Endothelial cell of umbilical vein (primary cell): ENCODE measurements at regions not wholly inside any gene's neighbourhood (a gene's known extent, or its start where the extent isn't known, plus 50 kb on each side); places are given as distances from the start of the nearest gene placed in this dataset.

Experiments
- BruUV-seq: library from RNA; stranded (reverse); fragments of 400-500 nt; replicated peaks from 2 replicates; lab custom pipeline; 2021; lab: Mats Ljungman, UMichigan
- CTCF ChIA-PET: fragments of 300-600, 350-600 bp; sonication (Branson Sonifier 250); formaldehyde crosslinking; loops from one replicate; lab custom pipeline; 2021; ENCODE audit warnings: antibody characterized with exemption, inconsistent platforms; lab: Charles Lee
- POLR2A ChIA-PET: fragments of 300-600, 350-600 bp; sonication (Branson Sonifier 250); formaldehyde crosslinking; loops from one replicate; lab custom pipeline; 2021; ENCODE audit warnings: antibody characterized with exemption, inconsistent platforms; lab: Charles Lee
- DNase-seq: peaks from one replicate; pipeline ENCODE4 v3.0.0-alpha.2; 2011; ENCODE audit warnings: low read depth, low spot score
- FAIRE-seq: peaks from 2 replicates; lab custom pipeline; 2011; peaks lifted over from hg19 to GRCh38; lab: Jason Lieb, UNC
- H2AFZ ChIP-seq: 2 replicates; pipeline ENCODE4 v1.6.0; 2012; ENCODE audit warnings: low read depth, low read length, control low read depth, inconsistent platforms
- H3K27ac ChIP-seq: 2 replicates; pipeline ENCODE4 v1.5.1; 2011; ENCODE audit warnings: low read depth, mild to moderate bottlenecking, control low read depth, low read length, moderate library complexity; ENCODE audit not compliant: insufficient read depth
- H3K27me3 ChIP-seq, 2 experiments: 2 replicates each; pipeline versions ENCODE4 v1.6.0 to v1.6.1; 2011; ENCODE audit warnings: low read length in 2 of 2, mixed read lengths in 1 of 2; ENCODE audit not compliant: control insufficient read depth in 2 of 2, insufficient read depth in 2 of 2
- H3K36me3 ChIP-seq, 2 experiments: 2 replicates in 1 of 2; 3 replicates in 1 of 2; pipeline ENCODE4 v1.5.1; 2011; ENCODE audit warnings: low read length in 2 of 2, mild to moderate bottlenecking in 1 of 2, moderate library complexity in 1 of 2; ENCODE audit not compliant: control insufficient read depth in 2 of 2, insufficient read depth in 2 of 2; ENCODE audit errors: extremely low read depth in 1 of 2
- H3K4me1 ChIP-seq: 3 replicates; pipeline ENCODE4 v1.5.1; 2011; ENCODE audit warnings: mild to moderate bottlenecking, low read length; ENCODE audit not compliant: control insufficient read depth, insufficient read depth; ENCODE audit errors: extremely low read depth
- H3K4me2 ChIP-seq: 2 replicates; pipeline ENCODE4 v1.6.1; 2011; ENCODE audit warnings: low read length, control low read depth, mixed read lengths; ENCODE audit not compliant: insufficient read depth
- H3K4me3 ChIP-seq, 3 experiments: fragments of 200-600 bp in 1 of 3; sonication (generic), shearing (Covaris generic) in 1 of 3; replicated peaks in 1 of 3; 2 replicates each; pipeline ENCODE4 v1.5.1; 2011 to 2016; ENCODE audit warnings: control low read depth in 3 of 3, low read length in 3 of 3, mild to moderate bottlenecking in 2 of 3, inconsistent platforms in 1 of 3, low read depth in 1 of 3, moderate library complexity in 1 of 3; ENCODE audit not compliant: insufficient read depth in 1 of 3
- H3K79me2 ChIP-seq: 2 replicates; pipeline ENCODE4 v1.6.0; 2012; ENCODE audit warnings: low read length, inconsistent platforms; ENCODE audit not compliant: control insufficient read depth, insufficient read depth
- H3K9ac ChIP-seq: replicated peaks from 2 replicates; pipeline ENCODE3; 2011; ENCODE audit warnings: low read length, control low read depth; ENCODE audit not compliant: insufficient read depth; ENCODE audit errors: extremely low read depth
- H3K9me1 ChIP-seq: replicated peaks from 3 replicates; pipeline ENCODE4 v1.6.0; 2011; ENCODE audit warnings: mild to moderate bottlenecking, low read length; ENCODE audit not compliant: control insufficient read depth, insufficient read depth; ENCODE audit errors: extremely low read depth
- H3K9me3 ChIP-seq: replicated peaks from 2 replicates; pipeline ENCODE4 v1.5.1; 2012; ENCODE audit warnings: low read length, inconsistent platforms; ENCODE audit not compliant: control insufficient read depth, insufficient read depth
- H4K20me1 ChIP-seq: replicated peaks from 2 replicates; pipeline ENCODE3; 2011; ENCODE audit warnings: mild to moderate bottlenecking, low read length; ENCODE audit not compliant: control insufficient read depth, insufficient read depth; ENCODE audit errors: extremely low read depth
- CTCF ChIP-seq, 2 donors: IDR thresholded peaks; 1 replicate in 1 of 2; 2 replicates in 1 of 2; pipeline ENCODE4 v1.5.1; 2011; ENCODE audit warnings: low read length in 2 of 2, mild to moderate bottlenecking in 2 of 2, moderate library complexity in 2 of 2, control low read depth in 1 of 2, inconsistent platforms in 1 of 2, low read depth in 1 of 2; ENCODE audit not compliant: insufficient read depth in 1 of 2; ENCODE audit errors: extremely low read depth in 1 of 2
- EZH2 ChIP-seq: IDR thresholded peaks from 2 replicates; pipeline ENCODE4 v1.6.1; 2012; ENCODE audit warnings: borderline replicate concordance, low read depth, mild to moderate bottlenecking, moderate library complexity, low read length, inconsistent platforms; ENCODE audit not compliant: severe bottlenecking
- FOS ChIP-seq: IDR thresholded peaks from 2 replicates; pipeline ENCODE4 v1.6.1; 2011; ENCODE audit warnings: mild to moderate bottlenecking, low read length, moderate library complexity, borderline replicate concordance; ENCODE audit not compliant: insufficient read depth
- GATA2 ChIP-seq: IDR thresholded peaks from 2 replicates; pipeline ENCODE4 v1.7.0; 2011; ENCODE audit warnings: low read depth, mild to moderate bottlenecking, moderate library complexity, mixed read lengths, low read length; ENCODE audit not compliant: insufficient read length, insufficient read depth
- JUN ChIP-seq: IDR thresholded peaks from 2 replicates; pipeline ENCODE4 v1.6.1; 2011; ENCODE audit warnings: borderline replicate concordance, low read depth; ENCODE audit not compliant: insufficient read length, insufficient read depth
- MAX ChIP-seq: IDR thresholded peaks from 2 replicates; pipeline ENCODE4 v1.6.1; 2011; ENCODE audit not compliant: insufficient read depth, insufficient read length
- POLR2A ChIP-seq: IDR thresholded peaks from 2 replicates; pipeline ENCODE4 v1.6.1; 2012; ENCODE audit warnings: low read depth, mild to moderate bottlenecking, control low read depth, low read length
- POLR2AphosphoS5 ChIP-seq: IDR thresholded peaks from 2 replicates; pipeline ENCODE4 v1.6.1; 2012; ENCODE audit warnings: low read depth, mild to moderate bottlenecking, control low read depth, low read length, moderate library complexity; ENCODE audit not compliant: insufficient read depth
- dilution Hi-C: fragments of 300-500 bp; cut with MboI; formaldehyde crosslinking; loops from one replicate; pipeline ENCODE4 v1.15.0; 2019; ENCODE audit warnings: low sequenced_read_pairs; ENCODE audit not compliant: extremely low pct_ligation_motif_present
- intact Hi-C: fragments of 100-400 bp; cut with micrococcal nuclease; formaldehyde crosslinking; loops from one replicate; pipeline ENCODE4 v1.10.0; 2022

GRCh38 chr5:10106285-10106684 lies 143.4 kb downstream of the ATPSCKMT start:
- ChIA-PET CTCF (no interaction called here), POLR2A (no interaction called here)
- no peak overlapping the region for H3K4me3 ChIP-seq
- H3K9ac ChIP-seq: no peak overlapping the region
- no peak overlapping the region for H2AFZ ChIP-seq
- no peaks in the 10 kb centered on the region for H3K79me2 ChIP-seq
- no peak overlapping the region for H3K4me2 ChIP-seq
- FAIRE-seq (no peak), DNase-seq (no peak)
- no peaks in the 10 kb centered on the region for H3K9me3 ChIP-seq
- TF ChIP-seq MAX (no peak), JUN (no peak), FOS (no peak), CTCF (IDR thresholded peaks at IDR 0.05; ENCODE audit: extremely low read depth in 1 of 2, insufficient read depth in 1 of 2, low read depth in 1 of 2, low read length in 2 of 2) (no peak), GATA2 (no peak), POLR2AphosphoS5 (no peak), POLR2A (no peak), EZH2 (no peak)
- intact Hi-C loops: no loop called here
- no peak overlapping the region for H3K27ac ChIP-seq
- dilution Hi-C loops: no loop called here
- no peaks in the 10 kb centered on the region for H3K4me1 ChIP-seq
- H4K20me1 ChIP-seq: no peaks in the 10 kb centered on the region
- no TSS peak for BruUV-seq
- H3K9me1 ChIP-seq: no peaks in the 10 kb centered on the region
- H3K36me3 ChIP-seq: no peaks in the 10 kb centered on the region
- no peaks in the 10 kb centered on the region for H3K27me3 ChIP-seq
